ENCODE measurements at regions not wholly inside any gene's neighbourhood (a gene's known extent, or its start where the extent isn't known, plus 50 kb on each side); places are given as distances from the start of the nearest gene placed in this dataset.
"Not testable (repeated sequence)": the region's sequence is repeated elsewhere in the genome, so short reads cannot be mapped to it uniquely, and the experiment has no call there.

GRCh38 chr22:26840770-26841169 is 183.4 kb downstream of the MIAT start:
- not testable (repeated sequence) for TF ChIP-seq CTCF, POLR2A (IDR thresholded peaks at IDR 0.05)

Data from Peyer's patch (tissue), 4 donors.